Neural crest cell (in vitro differentiated cells): ENCODE measurements at regions not wholly inside any gene's neighbourhood (a gene's known extent, or its start where the extent isn't known, plus 50 kb on each side); places are given as distances from the start of the nearest gene placed in this dataset.
"Not testable (repeated sequence)": the region's sequence is repeated elsewhere in the genome, so short reads cannot be mapped to it uniquely, and the experiment has no call there.

ENCODE experiments used
- DNase-seq: peaks from one replicate; pipeline ENCODE4 v3.0.0; 2021; ENCODE audit warnings: low read depth, mixed read lengths, low spot score
- H3K27ac Mint-ChIP-seq: one replicate; pipeline ENCODE4 v1.8.0; 2021; ENCODE audit warnings: mild to moderate bottlenecking, mixed read lengths; ENCODE audit not compliant: unreplicated experiment
- H3K27me3 Mint-ChIP-seq: 2 replicates; pipeline ENCODE4 v1.8.0; 2021; ENCODE audit warnings: low read depth, mild to moderate bottlenecking, mixed read lengths
- H3K36me3 Mint-ChIP-seq: 2 replicates; pipeline ENCODE4 v1.8.0; 2021; ENCODE audit warnings: low read depth, mild to moderate bottlenecking, mixed read lengths
- H3K4me1 Mint-ChIP-seq: 2 replicates; pipeline ENCODE4 v1.8.0; 2021; ENCODE audit warnings: mixed read lengths
- H3K4me3 Mint-ChIP-seq: one replicate; pipeline ENCODE4 v1.8.0; 2021; ENCODE audit warnings: mild to moderate bottlenecking, mixed read lengths
- H3K9me3 Mint-ChIP-seq: 2 replicates; pipeline ENCODE4 v1.8.0; 2021; ENCODE audit warnings: mixed read lengths
- TF ChIP-seq, protein P1 (sequence below): fragments of 200-600 bp; sonication (generic); conservative IDR thresholded peaks from 2 replicates; pipeline ENCODE4 v1.5.0; 2021; ENCODE audit warnings: antibody characterized with exemption, mild to moderate bottlenecking

DNA sequence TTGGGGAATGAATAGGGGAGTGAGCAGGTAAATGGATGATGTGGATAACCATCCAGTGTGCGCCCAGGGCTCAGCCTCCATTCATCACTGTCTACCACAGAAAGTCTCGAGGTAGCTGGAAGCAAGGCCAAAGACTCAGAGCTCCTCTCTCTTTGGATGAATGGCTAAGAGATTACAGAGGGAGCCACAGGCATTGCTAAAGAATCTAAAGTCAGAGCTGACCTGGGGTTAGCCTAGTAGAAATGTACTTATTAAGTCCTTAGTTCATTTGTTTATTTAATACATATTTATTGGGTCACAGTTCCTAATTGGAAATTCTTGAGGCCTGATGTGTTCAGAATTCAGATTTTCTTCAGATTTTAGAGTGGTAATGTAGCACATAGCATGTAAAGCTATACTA is 88.7 kb upstream of the HPF1 start:
- TF ChIP-seq, protein P1, sequence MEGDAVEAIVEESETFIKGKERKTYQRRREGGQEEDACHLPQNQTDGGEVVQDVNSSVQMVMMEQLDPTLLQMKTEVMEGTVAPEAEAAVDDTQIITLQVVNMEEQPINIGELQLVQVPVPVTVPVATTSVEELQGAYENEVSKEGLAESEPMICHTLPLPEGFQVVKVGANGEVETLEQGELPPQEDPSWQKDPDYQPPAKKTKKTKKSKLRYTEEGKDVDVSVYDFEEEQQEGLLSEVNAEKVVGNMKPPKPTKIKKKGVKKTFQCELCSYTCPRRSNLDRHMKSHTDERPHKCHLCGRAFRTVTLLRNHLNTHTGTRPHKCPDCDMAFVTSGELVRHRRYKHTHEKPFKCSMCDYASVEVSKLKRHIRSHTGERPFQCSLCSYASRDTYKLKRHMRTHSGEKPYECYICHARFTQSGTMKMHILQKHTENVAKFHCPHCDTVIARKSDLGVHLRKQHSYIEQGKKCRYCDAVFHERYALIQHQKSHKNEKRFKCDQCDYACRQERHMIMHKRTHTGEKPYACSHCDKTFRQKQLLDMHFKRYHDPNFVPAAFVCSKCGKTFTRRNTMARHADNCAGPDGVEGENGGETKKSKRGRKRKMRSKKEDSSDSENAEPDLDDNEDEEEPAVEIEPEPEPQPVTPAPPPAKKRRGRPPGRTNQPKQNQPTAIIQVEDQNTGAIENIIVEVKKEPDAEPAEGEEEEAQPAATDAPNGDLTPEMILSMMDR: no peak
- no peaks in the 10 kb centered on the region for H3K4me1 Mint-ChIP-seq

DNA sequence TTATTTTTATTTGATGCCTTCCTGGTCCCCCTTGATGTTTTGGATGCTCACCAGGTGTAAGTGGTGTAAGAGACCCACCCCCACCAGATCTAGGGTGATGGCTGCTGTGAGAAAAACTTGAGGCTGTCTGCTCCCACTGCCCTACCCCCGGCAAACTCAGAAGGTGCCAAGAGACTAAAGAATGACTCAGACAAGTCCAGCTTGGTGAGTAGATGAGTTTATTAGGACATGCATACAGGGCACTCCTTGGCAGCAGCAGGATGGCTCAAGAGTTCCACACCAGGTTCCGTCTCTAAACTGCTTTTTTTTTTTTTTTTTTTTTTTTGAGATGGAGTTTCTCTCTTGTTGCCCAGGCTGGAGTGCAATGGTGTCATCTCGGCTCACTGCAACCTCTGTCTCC is 84.0 kb upstream of the HPF1 start:
- Mint-ChIP-seq H3K36me3 (no peaks in the 10 kb centered on the region), H3K27me3 (peaks cover 8% of the 10 kb centered on the region), H3K27ac (no peak overlapping the region), H3K4me1 (no peaks in the 10 kb centered on the region), H3K9me3 (peaks cover 2% of the 10 kb centered on the region), H3K4me3 (no peak overlapping the region)
- TF ChIP-seq, protein P1: no peak
- DNase-seq: no peak

More for the DNA sequence above, 88.7 kb upstream of the HPF1 start:
- peaks cover 3% of the 10 kb centered on the region for H3K27me3 Mint-ChIP-seq
- H3K4me3 Mint-ChIP-seq: no peak overlapping the region
- no peaks in the 10 kb centered on the region for H3K9me3 Mint-ChIP-seq
- H3K36me3 Mint-ChIP-seq: no peaks in the 10 kb centered on the region
- no peak for DNase-seq
- no peak overlapping the region for H3K27ac Mint-ChIP-seq

GRCh38 chr4:169840554-169840953 is 82.8 kb upstream of the HPF1 start:
- Mint-ChIP-seq H3K9me3 (peaks cover 2% of the 10 kb centered on the region), H3K4me3 (no peak overlapping the region), H3K36me3 (no peaks in the 10 kb centered on the region), H3K4me1 (no peaks in the 10 kb centered on the region), H3K27ac (no peak overlapping the region), H3K27me3 (peaks cover 8% of the 10 kb centered on the region)
- no peak for DNase-seq
- TF ChIP-seq, protein P1: no peak

GRCh38 chr4:169828329-169828728 is 70.6 kb upstream of the HPF1 start:
- H3K27ac Mint-ChIP-seq, DNase-seq: not testable (repeated sequence)

DNA sequence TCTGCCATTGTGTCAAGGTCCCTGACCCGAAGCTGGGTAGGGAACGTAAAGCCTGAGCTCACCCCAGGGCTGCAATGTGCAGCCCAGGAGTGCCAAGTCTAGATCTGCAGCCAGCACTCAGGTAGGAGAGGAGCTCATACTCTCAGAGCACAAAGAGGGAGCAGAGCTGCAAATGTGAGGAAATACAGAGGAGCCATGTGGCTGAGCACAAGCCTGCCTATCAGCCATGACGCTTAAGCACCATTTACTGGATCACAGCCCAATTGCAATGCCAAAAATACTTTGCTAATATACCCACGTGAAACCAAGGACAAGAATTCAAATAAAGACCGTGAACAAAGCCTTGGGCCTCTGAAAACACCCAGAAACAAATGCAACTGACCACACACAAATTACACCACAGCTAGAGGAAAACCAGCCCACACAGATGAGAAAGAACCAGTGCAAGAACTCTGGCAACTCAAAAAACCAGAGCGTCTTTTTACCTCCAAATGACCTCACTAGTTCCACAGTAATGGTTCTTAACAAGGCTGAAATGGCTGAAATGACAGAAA is 69.0 kb upstream of the HPF1 start:
- H3K36me3 Mint-ChIP-seq: no peaks in the 10 kb centered on the region
- peaks cover 26% of the 10 kb centered on the region for H3K27me3 Mint-ChIP-seq
- H3K4me3 Mint-ChIP-seq: no peak overlapping the region
- H3K9me3 Mint-ChIP-seq: peaks cover 8% of the 10 kb centered on the region
- no peaks in the 10 kb centered on the region for H3K4me1 Mint-ChIP-seq
- DNase-seq: no peak
- no peak overlapping the region for H3K27ac Mint-ChIP-seq
- TF ChIP-seq, protein P1: no peak

More at GRCh38 chr4:169828329-169828728, 70.6 kb upstream of the HPF1 start:
- H3K4me1 Mint-ChIP-seq, H3K9me3 Mint-ChIP-seq, H3K36me3 Mint-ChIP-seq, H3K4me3 Mint-ChIP-seq: not testable (repeated sequence)
- peaks cover 26% of the 10 kb centered on the region for H3K27me3 Mint-ChIP-seq

GRCh38 chr4:169823685-169824084 is 65.9 kb upstream of the HPF1 start:
- Mint-ChIP-seq H3K9me3 (peaks cover 3% of the 10 kb centered on the region), H3K4me1 (no peaks in the 10 kb centered on the region), H3K27ac (no peak overlapping the region), H3K36me3 (no peaks in the 10 kb centered on the region), H3K4me3 (no peak overlapping the region), H3K27me3 (peaks cover 12% of the 10 kb centered on the region)
- DNase-seq: peak; percentile 46
- TF ChIP-seq, protein P1: no peak
